LNCaP clone FGC (cell line): ENCODE measurements at regions not wholly inside any gene's neighbourhood (a gene's known extent, or its start where the extent isn't known, plus 50 kb on each side); places are given as distances from the start of the nearest gene placed in this dataset.

Source experiments
- DNase-seq: peaks from one replicate; pipeline ENCODE4 v3.0.0-alpha.2; 2011; ENCODE audit warnings: low read depth
- H3K4me3 ChIP-seq: 2 replicates; pipeline ENCODE4 v1.5.1; 2011; ENCODE audit warnings: mild to moderate bottlenecking, low read depth, low read length, control low read depth
- TF ChIP-seq, protein P1 (sequence below): IDR thresholded peaks from 2 replicates; pipeline ENCODE4 v1.5.1; 2012; ENCODE audit warnings: mild to moderate bottlenecking; ENCODE audit not compliant: control insufficient read depth, insufficient read depth; ENCODE audit errors: extremely low read depth

DNA sequence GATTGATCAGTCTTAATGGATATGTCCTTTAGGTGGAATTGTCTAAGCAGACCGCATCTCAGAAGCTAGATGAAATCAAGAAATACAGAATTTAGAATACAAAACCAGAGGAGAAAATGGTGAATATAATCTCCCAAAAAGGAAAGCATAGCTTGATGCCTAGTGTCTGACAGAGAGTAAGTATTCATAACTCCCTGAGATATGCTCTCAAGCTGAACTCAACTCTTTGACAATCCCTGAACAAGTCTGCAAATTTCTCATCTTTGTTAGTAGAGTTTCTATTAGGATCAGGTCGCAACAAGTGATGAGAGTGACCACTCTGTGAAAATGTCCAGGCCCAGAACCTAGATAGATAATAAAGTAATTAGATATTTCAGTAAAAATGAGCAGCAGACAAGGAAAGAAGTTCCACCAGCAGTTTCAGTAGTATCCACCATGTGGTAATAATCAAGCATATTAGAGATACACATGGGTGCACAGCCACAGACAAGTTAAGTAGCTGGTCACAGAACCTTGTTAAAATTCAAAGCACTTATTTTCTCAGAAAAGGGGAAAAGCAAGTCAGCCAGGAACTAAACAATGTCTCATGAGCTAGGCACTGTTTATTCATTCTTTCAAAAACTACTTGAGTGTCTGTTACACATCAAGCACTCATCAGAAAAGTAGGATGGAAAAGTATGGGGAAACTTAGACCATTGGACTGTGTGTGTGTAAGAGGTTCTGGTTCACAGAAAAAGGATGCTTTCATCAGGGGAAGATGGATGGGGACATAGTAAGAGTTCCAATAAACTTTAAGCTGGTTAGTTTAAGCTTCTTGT, 481.5 kb upstream of the TUSC1 start:
- no peak overlapping the region for H3K4me3 ChIP-seq
- TF ChIP-seq, protein P1, sequence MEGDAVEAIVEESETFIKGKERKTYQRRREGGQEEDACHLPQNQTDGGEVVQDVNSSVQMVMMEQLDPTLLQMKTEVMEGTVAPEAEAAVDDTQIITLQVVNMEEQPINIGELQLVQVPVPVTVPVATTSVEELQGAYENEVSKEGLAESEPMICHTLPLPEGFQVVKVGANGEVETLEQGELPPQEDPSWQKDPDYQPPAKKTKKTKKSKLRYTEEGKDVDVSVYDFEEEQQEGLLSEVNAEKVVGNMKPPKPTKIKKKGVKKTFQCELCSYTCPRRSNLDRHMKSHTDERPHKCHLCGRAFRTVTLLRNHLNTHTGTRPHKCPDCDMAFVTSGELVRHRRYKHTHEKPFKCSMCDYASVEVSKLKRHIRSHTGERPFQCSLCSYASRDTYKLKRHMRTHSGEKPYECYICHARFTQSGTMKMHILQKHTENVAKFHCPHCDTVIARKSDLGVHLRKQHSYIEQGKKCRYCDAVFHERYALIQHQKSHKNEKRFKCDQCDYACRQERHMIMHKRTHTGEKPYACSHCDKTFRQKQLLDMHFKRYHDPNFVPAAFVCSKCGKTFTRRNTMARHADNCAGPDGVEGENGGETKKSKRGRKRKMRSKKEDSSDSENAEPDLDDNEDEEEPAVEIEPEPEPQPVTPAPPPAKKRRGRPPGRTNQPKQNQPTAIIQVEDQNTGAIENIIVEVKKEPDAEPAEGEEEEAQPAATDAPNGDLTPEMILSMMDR: no peak
- no peak for DNase-seq

DNA sequence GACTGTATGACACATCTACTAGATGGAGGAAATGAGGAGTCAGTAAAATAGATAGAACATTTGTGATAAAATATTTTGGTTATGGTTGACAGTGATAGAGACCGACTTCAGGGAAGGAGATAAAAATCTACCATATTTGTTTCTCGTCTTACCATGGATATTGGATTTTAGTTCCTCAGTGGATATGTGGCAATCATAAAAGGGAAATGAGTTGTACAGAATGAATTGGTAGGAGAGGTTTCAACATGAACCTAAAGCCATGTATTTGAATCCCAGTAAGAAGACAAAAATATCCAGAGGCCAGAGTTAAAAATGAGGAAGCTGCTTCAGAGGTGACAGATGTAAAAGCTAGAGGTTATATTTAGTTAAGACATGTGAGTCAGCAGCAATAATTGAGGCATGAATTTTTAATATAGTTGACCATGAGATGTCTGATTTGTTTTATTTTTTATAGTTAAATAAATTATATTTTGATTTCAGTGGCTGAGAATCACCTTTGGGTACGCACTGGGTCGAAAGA, 480.4 kb upstream of the TUSC1 start:
- no peak overlapping the region for H3K4me3 ChIP-seq
- TF ChIP-seq, protein P1: no peak
- no peak for DNase-seq

DNA sequence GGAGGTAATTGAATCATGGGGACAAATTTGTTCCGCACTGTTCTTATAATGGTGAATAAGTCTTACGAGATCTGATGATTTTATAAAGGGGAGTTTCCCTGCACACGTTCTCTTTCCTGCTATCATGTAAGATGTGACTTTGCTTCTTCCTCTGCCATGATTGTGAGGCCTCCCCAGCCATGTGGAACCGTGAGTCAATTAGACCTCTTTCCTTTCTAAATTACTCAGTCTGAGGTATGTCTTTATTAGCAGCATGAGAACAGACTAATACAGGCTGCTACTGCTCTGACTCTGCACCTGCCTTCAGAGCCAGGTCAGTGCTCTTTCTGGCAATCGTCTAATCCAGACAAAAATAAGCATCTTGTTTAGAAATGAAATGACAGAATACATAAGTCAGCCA, 479.2 kb upstream of the TUSC1 start:
- no peak for DNase-seq
- H3K4me3 ChIP-seq: no peak overlapping the region
- TF ChIP-seq, protein P1: no peak

DNA sequence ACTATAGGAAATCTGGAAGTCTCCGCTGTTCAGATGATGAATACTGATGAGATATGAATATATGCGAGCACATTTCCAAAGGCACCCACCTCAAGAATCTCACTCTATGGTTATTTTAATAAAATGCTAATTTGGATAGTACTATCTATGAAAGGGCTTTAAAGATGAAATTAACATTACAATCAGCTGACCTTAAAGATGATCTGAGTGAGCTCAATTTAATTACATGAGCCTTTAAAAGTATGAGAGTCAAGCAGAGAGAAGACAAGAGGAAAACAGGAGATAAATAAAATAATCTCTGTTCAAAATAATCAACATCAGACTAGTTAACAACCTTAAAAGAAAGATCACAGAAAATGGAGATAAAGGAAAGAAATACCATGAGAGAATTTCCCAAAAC, 474.1 kb upstream of the TUSC1 start:
- DNase-seq: no peak
- no peak overlapping the region for H3K4me3 ChIP-seq
- TF ChIP-seq, protein P1: no peak

DNA sequence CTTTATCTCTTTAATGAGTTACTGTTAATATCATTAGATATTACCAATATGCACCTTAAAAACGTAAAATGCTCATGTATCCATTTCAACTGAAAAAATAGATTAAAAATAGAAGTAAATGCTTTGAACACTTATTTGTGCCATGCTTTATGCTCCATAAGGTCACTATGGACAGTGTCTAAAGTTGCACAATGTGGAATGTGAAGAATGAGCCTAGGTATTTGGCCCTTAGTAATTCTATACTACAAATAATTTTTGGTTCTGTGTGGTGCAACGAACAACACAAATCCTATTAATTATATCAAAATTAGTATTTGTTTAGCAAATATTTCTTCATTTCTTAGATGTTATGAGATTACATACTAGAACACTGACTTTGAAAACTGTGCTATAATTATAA, 469.9 kb upstream of the TUSC1 start:
- H3K4me3 ChIP-seq: no peak overlapping the region
- DNase-seq: no peak
- TF ChIP-seq, protein P1: no peak

DNA sequence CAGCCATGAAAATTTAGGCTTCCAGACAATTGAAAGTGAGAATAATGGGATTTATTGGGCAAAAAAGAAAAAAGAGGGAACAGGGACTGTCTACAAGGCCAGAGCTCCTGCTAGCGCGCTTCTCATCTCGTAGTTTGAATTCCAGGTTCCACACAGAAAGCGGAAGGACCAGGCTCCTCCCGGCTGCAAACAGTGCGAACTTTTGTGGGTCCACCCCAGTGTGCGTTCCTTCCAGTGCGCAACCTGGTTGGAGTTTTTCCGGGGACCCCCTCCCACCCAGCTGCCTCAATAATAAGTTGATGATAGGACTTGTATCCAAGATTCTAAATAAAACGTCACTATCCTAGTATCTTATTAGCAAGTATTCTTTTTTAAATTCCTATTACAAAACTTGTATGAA, 467.7 kb upstream of the TUSC1 start:
- TF ChIP-seq, protein P1: no peak
- DNase-seq: no peak
- no peak overlapping the region for H3K4me3 ChIP-seq

DNA sequence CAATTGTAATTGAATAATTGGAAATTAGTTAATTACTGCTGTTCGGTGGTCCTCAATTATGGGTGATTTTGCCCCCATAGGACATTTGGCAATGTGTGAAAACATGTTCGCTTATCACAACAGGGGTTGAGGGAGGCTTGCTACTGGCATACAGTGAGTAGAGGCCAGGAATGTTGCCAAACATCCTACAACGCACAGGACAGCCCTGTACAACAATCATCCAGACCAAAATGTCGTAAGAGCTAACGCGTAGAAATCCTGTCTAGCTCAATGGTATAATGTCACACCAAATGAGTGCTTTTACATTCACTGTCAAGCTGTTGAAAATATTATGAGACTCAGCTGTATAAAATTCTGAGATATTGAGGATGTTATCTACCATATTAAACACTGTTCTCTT, 464.4 kb upstream of the TUSC1 start:
- DNase-seq: no peak
- H3K4me3 ChIP-seq: no peak overlapping the region
- TF ChIP-seq, protein P1: no peak
